Heart left ventricle (tissue), 16 donors: ENCODE measurements at regions not wholly inside any gene's neighbourhood (a gene's known extent, or its start where the extent isn't known, plus 50 kb on each side); places are given as distances from the start of the nearest gene placed in this dataset.
A peak's percentile ranks its signal among the peaks of the same experiment; 100 is the strongest.
"Not testable (repeated sequence)": the region's sequence is repeated elsewhere in the genome, so short reads cannot be mapped to it uniquely, and the experiment has no call there.

Source experiments
- ATAC-seq, 4 donors: fragments of 200-7000 bp; cut with Tn5 transposase; one replicate each; pipeline ENCODE4 v1.9.1; 2020 to 2022; ENCODE audit warnings: moderate library complexity in 4 of 4, mild to moderate bottlenecking in 3 of 4, moderate number of reproducible peaks in 1 of 4
- DNase-seq, 5 donors: peaks; one replicate each; pipeline ENCODE4 v3.0.0-alpha.2; 2020
- H3K27ac ChIP-seq, 12 donors: fragments of 200-600 bp; sonication (generic) in 4 of 12; one replicate each; pipeline versions ENCODE4 v1.5.0 to v1.8.0; 2016 to 2022; ENCODE audit warnings: mild to moderate bottlenecking in 2 of 12
- H3K27me3 ChIP-seq, 9 donors: fragments of 200-600 bp; sonication (generic) in 2 of 9; one replicate each; pipeline versions ENCODE4 v1.5.1 to v1.8.0; 2016 to 2022; ENCODE audit warnings: mild to moderate bottlenecking in 3 of 9
- H3K36me3 ChIP-seq, 9 donors: fragments of 200-600 bp; sonication (generic) in 2 of 9; one replicate each; pipeline versions ENCODE4 v1.5.0 to v1.8.0; 2018 to 2022; ENCODE audit warnings: mild to moderate bottlenecking in 2 of 9
- H3K4me1 ChIP-seq, 12 donors: fragments of 200-600 bp; sonication (generic) in 4 of 12; one replicate each; pipeline versions ENCODE4 v1.5.0 to v1.8.0; 2016 to 2022; ENCODE audit warnings: mild to moderate bottlenecking in 3 of 12
- H3K4me3 ChIP-seq, 12 donors: fragments of 200-600 bp; sonication (generic) in 4 of 12; one replicate each; pipeline versions ENCODE4 v1.5.0 to v1.8.0; 2017 to 2022; ENCODE audit warnings: mild to moderate bottlenecking in 9 of 12, moderate library complexity in 4 of 12
- H3K9me3 ChIP-seq, 12 donors: fragments of 200-600 bp; sonication (generic) in 4 of 12; one replicate each; pipeline versions ENCODE4 v1.5.0 to v1.8.0; 2016 to 2022; ENCODE audit warnings: mild to moderate bottlenecking in 1 of 12
- CTCF ChIP-seq, 12 donors: fragments of 200-600 bp; sonication (generic) in 4 of 12; IDR thresholded peaks; one replicate each; pipeline versions ENCODE4 v1.5.0 to v1.8.0; 2018 to 2022; ENCODE audit warnings: antibody characterized with exemption in 12 of 12, mild to moderate bottlenecking in 5 of 12
- POLR2A ChIP-seq, 2 donors: fragments of 450-650 bp; IDR thresholded peaks; one replicate each; pipeline ENCODE4 v1.6.1; 2017; ENCODE audit warnings: antibody characterized with exemption in 2 of 2, mild to moderate bottlenecking in 2 of 2, moderate library complexity in 2 of 2
- WGBS, 4 donors: extraction: QIAGEN DNeasy Blood & Tissue Kit in 2 of 4; methylation state at CpG; one replicate each; pipeline versions ENCODE4 v1.1.5 to v1.1.7; 2013 to 2018; 5-methylcytosine and 5-hydroxymethylcytosine counted together
- intact Hi-C, 10 donors: fragments of 100-400 bp; cut with DNase I; formaldehyde crosslinking; loops; one replicate each; pipeline versions ENCODE4 v1.11.1 to v1.14.2; 2022
- donor health status: ischemic (EF 13 %, LVEDD 7.1; RV severe dilation, severe dysfunction).
- donor health status: healthy with polysubstance abuse.
- donor health status: DM: no; HTN: yes; CAD: no.
- donor health status: DM: no; HTN: no; CAD: no.
- donor health status: ischemic (EF 25% LVEDD 6.9; RV normal size, moderate dysfunction).
- donor health status: ischemic (EF 25% LVEDD 5.7; RV mildly dilated, moderate dysfunction).
- donor health status: healthy.
- donor health status: DM: yes; HTN: yes; CAD: no.
- donor health status: ischemic (EF 35%, LVEDD 5.7; RV mildly dilated, moderate dysfunction).
- donor health status: nonischemic (EF 11% LVEDD 7.7; RV severe dilation, severe dysfunction).
- donor health status: DM: yes; HTN: yes; CAD: no.
- donor health status: PGD.
- donor health status: ischemic (EF 29% LVEDD 5.4; RV normal size, mild dysfunction).
- donor health status: nonischemic (EF 23%, LVEDD 6.1; RV moderate dilation, normal function).

DNA sequence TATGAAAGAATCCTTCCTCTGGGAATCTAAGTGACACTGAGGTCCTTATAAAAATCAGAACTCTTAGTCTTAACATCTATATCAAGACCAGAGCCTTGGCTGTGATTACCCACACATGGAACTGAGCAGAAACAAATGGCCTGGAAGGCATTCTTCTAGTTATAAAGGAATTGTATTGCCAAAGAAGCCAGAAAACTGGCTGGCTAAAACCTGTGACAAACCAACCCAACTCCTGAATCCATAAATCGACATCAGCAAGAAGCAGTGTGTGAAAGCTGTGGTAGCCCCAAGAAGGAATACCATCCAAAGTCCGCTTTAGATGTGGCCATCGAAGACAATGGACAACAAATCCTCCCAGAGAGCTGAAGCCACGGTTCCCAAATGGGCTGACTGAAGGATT is 97.9 kb upstream of the CCDC91 start:
- intact Hi-C loops, result no loop called here
- no peak for ATAC-seq
- H3K4me3 ChIP-seq, result no peak overlapping the region
- H3K9me3 ChIP-seq, result no peaks in the 10 kb centered on the region
- DNase-seq, result no peak
- TF ChIP-seq POLR2A (IDR thresholded peaks at IDR 0.05) (no peak), CTCF (IDR thresholded peaks at IDR 0.05) (no peak)
- 94 to 96% (median 95%) methylated on average over 4 of the region's 4 CpGs for WGBS, 4 donors
- H3K36me3 ChIP-seq, result no peaks in the 10 kb centered on the region
- no peaks in the 10 kb centered on the region for H3K27me3 ChIP-seq
- peaks cover 0 to 16% (median 8%) of the 10 kb centered on the region in 12 donors for H3K4me1 ChIP-seq
- H3K27ac ChIP-seq, result no peak overlapping the region

DNA sequence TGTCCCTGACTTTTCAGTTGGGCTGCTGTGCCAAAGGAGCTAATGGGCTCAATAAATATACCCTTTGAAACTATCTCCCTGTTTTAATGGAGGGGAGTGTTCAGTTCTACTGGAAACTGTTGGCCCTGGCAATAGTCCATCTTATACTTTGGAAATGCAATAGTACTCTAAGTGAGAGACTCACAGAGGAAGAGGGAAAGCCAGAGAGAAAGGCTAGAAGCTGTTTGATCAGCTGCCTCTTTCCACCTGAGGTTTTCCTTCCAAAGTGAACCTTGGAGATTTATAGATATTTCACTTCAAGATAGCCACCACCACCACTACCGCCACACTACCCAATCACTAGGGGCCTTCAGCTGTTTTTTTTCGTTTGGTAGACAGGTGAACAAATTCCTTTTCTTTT is 93.6 kb upstream of the CCDC91 start:
- 76 to 82% (median 81%) methylated on average over 2 of the region's 2 CpGs for WGBS, 4 donors
- no peak overlapping the region for H3K27ac ChIP-seq
- no peak overlapping the region for H3K4me3 ChIP-seq
- intact Hi-C loops, result no loop called here
- DNase-seq (no peak), ATAC-seq (no peak)
- no peaks in the 10 kb centered on the region for H3K4me1 ChIP-seq
- no peaks in the 10 kb centered on the region for H3K27me3 ChIP-seq
- H3K9me3 ChIP-seq, result no peaks in the 10 kb centered on the region
- H3K36me3 ChIP-seq, result no peaks in the 10 kb centered on the region
- TF ChIP-seq CTCF (IDR thresholded peaks at IDR 0.05), result no peak
- TF ChIP-seq POLR2A (IDR thresholded peaks at IDR 0.05), result no peak

DNA sequence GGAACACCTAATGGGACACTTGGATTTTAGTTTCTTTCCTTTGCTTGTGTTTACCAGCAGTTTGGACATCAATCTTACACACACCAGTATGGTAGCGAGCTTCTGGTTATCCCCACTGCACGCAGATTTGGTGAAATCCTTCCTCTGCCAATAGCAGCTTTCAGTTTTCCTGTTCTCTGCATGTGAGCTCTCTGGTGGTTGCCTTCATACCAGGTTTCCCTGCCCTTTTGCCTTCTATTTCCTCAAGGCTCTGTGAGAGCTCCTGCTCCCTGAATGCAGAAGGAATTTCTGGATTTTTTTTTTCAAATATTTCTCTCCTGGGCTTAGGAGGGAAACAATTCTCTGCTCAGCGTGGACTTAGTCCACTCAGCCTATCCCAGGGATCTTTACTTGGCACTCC is 93.0 kb upstream of the CCDC91 start:
- ATAC-seq, result no peak
- no peak for TF ChIP-seq POLR2A (IDR thresholded peaks at IDR 0.05)
- WGBS, 4 donors, result 81 to 84% (median 83%) methylated on average over 3 of the region's 3 CpGs
- Histone ChIP-seq H3K27ac (no peak overlapping the region), H3K4me3 (no peak overlapping the region), H3K4me1 (no peaks in the 10 kb centered on the region), H3K9me3 (no peaks in the 10 kb centered on the region), H3K36me3 (no peaks in the 10 kb centered on the region), H3K27me3 (no peaks in the 10 kb centered on the region)
- no peak for DNase-seq
- intact Hi-C loops, result no loop called here

GRCh38 chr12:28099245-28099644 is 91.0 kb upstream of the CCDC91 start:
- H3K36me3 ChIP-seq, H3K9me3 ChIP-seq, H3K4me1 ChIP-seq, H3K27ac ChIP-seq, intact Hi-C loops, ATAC-seq, H3K27me3 ChIP-seq, H3K4me3 ChIP-seq, DNase-seq: not testable (repeated sequence)
- WGBS, 4 donors, result 78 to 90% (median 82%) methylated on average over 2 of the region's 2 CpGs
- peak in 1 of 12 donors; percentile 8 for TF ChIP-seq CTCF (IDR thresholded peaks at IDR 0.05)

GRCh38 chr12:28099871-28100270 is 90.4 kb upstream of the CCDC91 start:
- 51 to 65% (median 59%) methylated on average over 2 of the region's 2 CpGs for WGBS, 4 donors
- no peaks in the 10 kb centered on the region for H3K27me3 ChIP-seq
- H3K4me3 ChIP-seq, result no peak overlapping the region
- intact Hi-C loops, result no loop called here
- no peak for TF ChIP-seq CTCF (IDR thresholded peaks at IDR 0.05)
- TF ChIP-seq POLR2A (IDR thresholded peaks at IDR 0.05), result no peak
- H3K4me1 ChIP-seq, result peaks cover 0 to 4% (median 0%) of the 10 kb centered on the region in 12 donors
- no peak for ATAC-seq
- H3K27ac ChIP-seq, result no peak overlapping the region
- H3K9me3 ChIP-seq, result no peaks in the 10 kb centered on the region
- no peak for DNase-seq
- H3K36me3 ChIP-seq, result no peaks in the 10 kb centered on the region
